ENCODE measurements at regions not wholly inside any gene's neighbourhood (a gene's known extent, or its start where the extent isn't known, plus 50 kb on each side); places are given as distances from the start of the nearest gene placed in this dataset.

DNA sequence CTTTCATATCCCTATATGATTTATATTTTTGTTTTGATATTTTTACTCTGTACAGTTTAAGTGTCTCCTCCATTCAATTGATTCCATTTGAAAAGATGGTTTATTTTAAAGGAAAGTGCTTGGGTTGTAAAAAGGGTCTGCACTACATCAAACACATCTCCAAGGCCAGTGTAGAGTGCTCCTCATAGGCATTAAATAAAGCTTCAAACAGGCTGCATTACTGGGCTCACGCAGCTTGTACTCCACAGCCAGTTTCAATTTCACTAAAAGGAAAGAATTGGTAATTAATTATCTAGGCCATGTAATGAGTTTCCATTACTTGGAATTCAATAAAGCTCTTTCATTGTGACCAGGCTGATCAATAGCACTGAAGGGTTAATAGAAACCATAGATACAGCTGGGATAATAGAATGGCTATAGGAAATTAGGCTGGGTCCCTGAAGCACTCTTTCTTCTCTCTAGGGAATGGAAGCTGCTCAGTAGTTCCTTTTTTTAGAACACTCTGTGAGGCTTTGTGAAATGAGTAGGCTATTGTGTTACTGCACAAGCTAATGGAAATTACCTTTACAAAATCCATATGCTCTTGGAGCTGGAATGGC lies 442.2 kb downstream of the RNF144B start (continued):
- TF ChIP-seq, protein P1, sequence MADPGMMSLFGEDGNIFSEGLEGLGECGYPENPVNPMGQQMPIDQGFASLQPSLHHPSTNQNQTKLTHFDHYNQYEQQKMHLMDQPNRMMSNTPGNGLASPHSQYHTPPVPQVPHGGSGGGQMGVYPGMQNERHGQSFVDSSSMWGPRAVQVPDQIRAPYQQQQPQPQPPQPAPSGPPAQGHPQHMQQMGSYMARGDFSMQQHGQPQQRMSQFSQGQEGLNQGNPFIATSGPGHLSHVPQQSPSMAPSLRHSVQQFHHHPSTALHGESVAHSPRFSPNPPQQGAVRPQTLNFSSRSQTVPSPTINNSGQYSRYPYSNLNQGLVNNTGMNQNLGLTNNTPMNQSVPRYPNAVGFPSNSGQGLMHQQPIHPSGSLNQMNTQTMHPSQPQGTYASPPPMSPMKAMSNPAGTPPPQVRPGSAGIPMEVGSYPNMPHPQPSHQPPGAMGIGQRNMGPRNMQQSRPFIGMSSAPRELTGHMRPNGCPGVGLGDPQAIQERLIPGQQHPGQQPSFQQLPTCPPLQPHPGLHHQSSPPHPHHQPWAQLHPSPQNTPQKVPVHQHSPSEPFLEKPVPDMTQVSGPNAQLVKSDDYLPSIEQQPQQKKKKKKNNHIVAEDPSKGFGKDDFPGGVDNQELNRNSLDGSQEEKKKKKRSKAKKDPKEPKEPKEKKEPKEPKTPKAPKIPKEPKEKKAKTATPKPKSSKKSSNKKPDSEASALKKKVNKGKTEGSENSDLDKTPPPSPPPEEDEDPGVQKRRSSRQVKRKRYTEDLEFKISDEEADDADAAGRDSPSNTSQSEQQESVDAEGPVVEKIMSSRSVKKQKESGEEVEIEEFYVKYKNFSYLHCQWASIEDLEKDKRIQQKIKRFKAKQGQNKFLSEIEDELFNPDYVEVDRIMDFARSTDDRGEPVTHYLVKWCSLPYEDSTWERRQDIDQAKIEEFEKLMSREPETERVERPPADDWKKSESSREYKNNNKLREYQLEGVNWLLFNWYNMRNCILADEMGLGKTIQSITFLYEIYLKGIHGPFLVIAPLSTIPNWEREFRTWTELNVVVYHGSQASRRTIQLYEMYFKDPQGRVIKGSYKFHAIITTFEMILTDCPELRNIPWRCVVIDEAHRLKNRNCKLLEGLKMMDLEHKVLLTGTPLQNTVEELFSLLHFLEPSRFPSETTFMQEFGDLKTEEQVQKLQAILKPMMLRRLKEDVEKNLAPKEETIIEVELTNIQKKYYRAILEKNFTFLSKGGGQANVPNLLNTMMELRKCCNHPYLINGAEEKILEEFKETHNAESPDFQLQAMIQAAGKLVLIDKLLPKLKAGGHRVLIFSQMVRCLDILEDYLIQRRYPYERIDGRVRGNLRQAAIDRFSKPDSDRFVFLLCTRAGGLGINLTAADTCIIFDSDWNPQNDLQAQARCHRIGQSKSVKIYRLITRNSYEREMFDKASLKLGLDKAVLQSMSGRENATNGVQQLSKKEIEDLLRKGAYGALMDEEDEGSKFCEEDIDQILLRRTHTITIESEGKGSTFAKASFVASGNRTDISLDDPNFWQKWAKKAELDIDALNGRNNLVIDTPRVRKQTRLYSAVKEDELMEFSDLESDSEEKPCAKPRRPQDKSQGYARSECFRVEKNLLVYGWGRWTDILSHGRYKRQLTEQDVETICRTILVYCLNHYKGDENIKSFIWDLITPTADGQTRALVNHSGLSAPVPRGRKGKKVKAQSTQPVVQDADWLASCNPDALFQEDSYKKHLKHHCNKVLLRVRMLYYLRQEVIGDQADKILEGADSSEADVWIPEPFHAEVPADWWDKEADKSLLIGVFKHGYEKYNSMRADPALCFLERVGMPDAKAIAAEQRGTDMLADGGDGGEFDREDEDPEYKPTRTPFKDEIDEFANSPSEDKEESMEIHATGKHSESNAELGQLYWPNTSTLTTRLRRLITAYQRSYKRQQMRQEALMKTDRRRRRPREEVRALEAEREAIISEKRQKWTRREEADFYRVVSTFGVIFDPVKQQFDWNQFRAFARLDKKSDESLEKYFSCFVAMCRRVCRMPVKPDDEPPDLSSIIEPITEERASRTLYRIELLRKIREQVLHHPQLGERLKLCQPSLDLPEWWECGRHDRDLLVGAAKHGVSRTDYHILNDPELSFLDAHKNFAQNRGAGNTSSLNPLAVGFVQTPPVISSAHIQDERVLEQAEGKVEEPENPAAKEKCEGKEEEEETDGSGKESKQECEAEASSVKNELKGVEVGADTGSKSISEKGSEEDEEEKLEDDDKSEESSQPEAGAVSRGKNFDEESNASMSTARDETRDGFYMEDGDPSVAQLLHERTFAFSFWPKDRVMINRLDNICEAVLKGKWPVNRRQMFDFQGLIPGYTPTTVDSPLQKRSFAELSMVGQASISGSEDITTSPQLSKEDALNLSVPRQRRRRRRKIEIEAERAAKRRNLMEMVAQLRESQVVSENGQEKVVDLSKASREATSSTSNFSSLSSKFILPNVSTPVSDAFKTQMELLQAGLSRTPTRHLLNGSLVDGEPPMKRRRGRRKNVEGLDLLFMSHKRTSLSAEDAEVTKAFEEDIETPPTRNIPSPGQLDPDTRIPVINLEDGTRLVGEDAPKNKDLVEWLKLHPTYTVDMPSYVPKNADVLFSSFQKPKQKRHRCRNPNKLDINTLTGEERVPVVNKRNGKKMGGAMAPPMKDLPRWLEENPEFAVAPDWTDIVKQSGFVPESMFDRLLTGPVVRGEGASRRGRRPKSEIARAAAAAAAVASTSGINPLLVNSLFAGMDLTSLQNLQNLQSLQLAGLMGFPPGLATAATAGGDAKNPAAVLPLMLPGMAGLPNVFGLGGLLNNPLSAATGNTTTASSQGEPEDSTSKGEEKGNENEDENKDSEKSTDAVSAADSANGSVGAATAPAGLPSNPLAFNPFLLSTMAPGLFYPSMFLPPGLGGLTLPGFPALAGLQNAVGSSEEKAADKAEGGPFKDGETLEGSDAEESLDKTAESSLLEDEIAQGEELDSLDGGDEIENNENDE (IDR thresholded peaks at IDR 0.05; ENCODE audit: insufficient replicate concordance, low read length): no peak
- TF ChIP-seq CBX8 (IDR thresholded peaks at IDR 0.05; ENCODE audit: borderline replicate concordance, low read depth, low read length) (no peak), JUND (IDR thresholded peaks at IDR 0.05; ENCODE audit: low read length) (no peak)

All from H1 (cell line).